HG03175 (cell line): ENCODE measurements at regions not wholly inside any gene's neighbourhood (a gene's known extent, or its start where the extent isn't known, plus 50 kb on each side); places are given as distances from the start of the nearest gene placed in this dataset.
"Not testable (repeated sequence)": the region's sequence is repeated elsewhere in the genome, so short reads cannot be mapped to it uniquely, and the experiment has no call there.

Experiments
- ATAC-seq: cut with Tn5 transposase; IDR thresholded peaks from one replicate; pipeline ENCODE4 v1.9.1; 2021; ENCODE audit warnings: mild to moderate bottlenecking, moderate library complexity; ENCODE audit not compliant: unreplicated experiment

- ATAC-seq = no peak
These were observed 1459.8 kb downstream of the RAPGEF2 start for GRCh38 chr4:160562661-160563060.

DNA sequence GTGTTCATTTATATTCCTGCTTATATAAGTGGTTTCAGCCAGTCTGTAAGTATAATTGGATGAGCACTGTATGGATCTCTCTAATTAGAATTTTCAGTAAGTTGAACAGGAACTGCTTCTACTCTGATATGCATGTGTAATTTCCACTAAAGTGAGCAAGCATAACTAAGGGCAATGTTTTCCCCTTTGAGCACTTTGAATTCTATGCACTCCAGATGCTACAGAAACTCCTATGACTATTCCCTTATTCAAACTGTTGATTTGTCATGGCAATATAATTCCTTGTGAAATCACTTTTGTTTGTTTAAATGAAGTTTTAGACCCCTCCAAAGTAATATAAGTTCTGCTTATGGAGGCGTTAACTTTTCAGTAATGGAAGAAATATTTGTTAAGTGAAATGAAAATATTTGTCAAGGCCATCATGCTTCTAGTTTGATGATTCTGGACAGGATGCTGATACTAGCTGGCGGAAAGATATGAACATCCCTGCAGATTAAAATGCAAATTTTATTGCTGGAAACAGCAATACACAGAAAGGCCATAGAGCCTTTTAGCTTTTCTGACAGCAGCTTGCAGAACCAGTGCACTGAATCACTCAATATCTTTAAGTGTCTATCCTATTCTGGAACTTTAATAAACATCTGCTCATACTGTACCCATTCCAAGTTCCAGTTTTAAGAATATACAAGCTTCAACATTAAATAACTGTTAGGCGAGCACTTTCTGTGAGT is 1460.8 kb downstream of the RAPGEF2 start:
- ATAC-seq = no peak

DNA sequence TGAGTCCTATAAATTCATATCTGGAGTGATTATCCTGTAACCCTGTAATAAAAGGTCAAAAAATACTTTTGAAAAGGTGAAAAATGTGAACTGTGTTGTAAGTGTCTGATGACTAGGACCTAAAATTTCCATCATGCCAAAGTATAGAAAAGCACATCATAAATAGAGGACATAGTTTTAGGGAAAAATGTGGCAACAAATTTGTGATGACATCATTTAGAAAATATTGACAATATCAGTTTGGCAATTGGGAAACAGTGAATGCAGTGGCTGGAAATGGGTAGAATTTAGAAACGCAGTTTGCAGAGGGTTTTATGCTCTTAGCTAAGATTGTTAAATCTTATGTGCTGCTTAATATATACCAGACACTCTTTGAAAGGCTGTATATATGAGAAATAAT is 1464.8 kb downstream of the RAPGEF2 start:
- no peak for ATAC-seq

DNA sequence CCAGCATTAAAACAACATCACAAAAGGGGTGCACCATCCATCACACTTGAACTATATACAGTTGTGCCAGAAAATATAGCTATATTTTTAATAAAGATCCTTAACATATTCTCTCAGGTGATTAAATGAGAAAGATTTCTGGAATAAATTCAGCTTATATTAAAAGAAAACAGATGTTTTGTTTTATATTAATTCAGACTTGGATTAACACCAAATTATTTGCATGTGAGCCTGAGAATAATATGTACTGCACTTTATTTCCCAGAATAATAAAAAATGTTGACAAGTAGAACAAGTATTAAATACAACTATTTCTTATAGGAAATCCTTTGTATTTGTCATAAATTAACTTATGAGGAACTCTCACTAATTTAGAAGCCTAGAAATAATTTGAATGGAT is 1467.4 kb downstream of the RAPGEF2 start:
- ATAC-seq = no peak

DNA sequence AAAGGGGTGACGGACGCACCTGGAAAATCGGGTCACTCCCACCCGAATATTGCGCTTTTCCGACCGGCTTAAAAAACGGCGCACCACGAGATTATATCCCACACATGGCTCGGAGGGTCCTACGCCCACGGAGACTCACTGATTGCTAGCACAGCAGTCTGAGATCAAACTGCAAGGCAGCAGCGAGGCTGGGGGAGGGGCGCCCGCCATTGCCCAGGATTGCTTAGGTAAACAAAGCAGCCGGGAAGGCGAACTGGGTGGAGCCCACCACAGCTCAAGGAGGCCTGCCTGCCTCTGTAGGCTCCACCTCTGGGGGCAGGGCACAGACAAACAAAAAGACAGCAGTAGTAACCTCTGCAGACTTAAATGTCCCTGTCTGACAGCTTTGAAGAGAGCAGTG is 1471.4 kb downstream of the RAPGEF2 start:
- ATAC-seq = not testable (repeated sequence)

DNA sequence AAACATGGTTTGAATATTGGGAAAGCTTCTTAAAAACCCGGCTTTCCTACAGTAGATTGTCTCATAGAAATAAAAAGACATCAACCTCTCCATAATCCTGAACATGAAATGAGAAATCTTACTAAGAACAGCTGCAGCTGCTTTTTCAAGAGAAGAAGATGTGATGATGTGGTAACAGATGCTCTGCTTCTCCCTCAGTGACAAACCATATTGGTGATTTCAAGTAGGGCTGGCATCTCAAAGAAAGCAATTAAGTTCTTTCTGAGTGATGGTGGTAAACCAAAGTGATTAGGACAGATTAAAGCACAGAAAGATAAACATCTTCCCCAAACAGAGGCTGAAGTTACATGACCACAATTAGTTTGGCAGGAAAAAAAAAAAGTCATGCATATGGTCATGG is 1477.7 kb downstream of the RAPGEF2 start:
- no peak for ATAC-seq

DNA sequence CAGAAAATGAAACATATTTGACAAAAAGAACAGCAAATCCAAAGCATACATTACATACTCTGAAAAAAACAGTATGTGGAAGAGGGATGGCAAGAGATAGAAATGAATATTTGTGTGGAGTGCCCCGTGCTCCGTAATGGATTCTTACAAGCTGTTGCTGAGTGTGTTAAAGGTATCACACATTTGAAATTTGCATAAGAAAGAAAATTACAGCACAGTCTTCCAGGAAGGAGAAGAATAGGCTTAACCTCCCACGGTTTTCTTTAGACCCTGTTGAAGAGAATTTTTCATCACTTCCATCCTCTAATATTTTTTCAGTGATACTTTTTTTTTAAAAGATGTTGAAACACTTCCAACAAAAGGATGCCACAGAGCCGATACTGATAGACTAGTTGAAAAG is 1489.4 kb downstream of the RAPGEF2 start:
- no peak for ATAC-seq

- no peak for ATAC-seq
These were observed 1492.8 kb downstream of the RAPGEF2 start for GRCh38 chr4:160595646-160596045.

DNA sequence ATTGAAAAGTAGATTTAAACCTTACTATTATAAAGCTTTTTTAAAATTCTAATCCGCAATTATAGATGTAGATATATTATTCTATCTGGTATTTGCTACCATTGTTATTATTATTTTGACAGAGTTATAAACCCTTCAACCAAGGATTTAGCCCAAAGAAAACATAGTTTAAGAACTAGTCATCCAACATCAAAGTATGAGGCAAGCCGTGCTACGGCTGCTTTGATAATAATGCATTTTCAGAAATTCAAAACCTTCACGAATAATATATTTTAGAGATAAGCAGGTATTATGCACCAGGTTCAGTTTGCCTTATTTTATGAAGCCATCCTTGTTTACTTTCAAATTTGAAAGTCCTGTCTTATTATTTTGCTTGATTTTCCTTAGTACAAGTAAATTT is 1501.7 kb downstream of the RAPGEF2 start:
- no peak for ATAC-seq

DNA sequence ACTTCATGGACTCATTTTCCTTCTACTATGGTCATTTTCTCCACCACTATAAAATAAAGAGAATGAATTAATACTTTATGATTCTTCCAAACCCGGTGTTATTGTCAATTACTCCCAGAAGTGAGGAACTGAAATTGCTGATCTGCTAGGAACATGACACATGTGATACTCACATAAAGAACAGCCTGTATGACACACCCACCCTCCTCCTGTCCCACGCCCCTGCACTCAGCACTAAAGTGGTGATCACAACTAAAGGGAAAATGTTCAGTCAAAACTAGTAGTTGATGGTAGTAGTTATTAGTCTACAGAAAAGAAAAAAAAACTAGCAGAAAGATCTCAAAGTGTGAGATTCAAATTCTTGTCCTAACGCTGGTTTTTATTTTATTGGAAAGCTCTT is 1508.3 kb downstream of the RAPGEF2 start:
- no peak for ATAC-seq

- ATAC-seq = no peak
These were observed 1528.2 kb downstream of the RAPGEF2 start for GRCh38 chr4:160631044-160631443.

- no peak for ATAC-seq
These were observed 1511.0 kb downstream of the FSTL5 start for GRCh38 chr4:160652790-160653189.

DNA sequence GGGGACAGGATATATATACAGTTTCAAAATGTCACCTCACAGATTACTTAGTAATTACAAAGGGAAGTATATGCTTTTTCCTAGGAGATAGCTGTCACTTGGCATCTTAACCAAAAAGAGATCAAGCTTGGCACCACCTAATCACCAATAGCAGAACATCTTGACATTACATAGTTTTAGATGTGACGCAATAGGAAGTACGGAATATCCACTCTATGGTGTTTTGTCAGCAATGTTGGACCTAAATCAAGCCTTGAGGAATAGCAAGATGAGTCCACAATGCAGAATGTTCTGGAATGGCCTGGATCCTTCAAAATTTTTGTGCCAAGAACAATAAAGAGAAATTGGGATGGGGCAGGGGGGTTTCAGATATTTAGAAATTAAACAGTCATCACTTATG is 1488.2 kb downstream of the FSTL5 start:
- no peak for ATAC-seq

- ATAC-seq = no peak
These were observed 1478.1 kb downstream of the FSTL5 start for GRCh38 chr4:160685729-160686128.

DNA sequence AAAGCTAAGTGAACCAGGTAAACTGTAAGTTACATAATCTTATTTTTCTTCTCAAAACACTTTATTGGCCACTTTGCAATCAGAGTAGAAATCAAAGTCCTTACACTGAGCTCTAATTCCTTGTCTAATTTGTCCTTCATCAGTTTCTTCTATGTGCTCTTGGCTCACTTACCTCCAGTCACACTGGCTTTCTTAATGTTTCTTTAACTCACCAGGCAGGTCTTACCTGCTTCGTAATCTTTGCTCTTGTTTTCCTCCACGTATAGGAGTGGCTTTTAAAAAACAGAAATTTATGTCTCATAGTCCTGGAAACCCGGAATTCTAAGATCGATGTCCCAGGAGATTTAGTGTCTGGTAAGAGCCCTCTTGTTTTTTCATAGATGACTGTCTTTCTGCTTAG is 1462.1 kb downstream of the FSTL5 start:
- no peak for ATAC-seq

- no peak for ATAC-seq
These were observed 1454.8 kb downstream of the FSTL5 start for GRCh38 chr4:160709026-160709425.

DNA sequence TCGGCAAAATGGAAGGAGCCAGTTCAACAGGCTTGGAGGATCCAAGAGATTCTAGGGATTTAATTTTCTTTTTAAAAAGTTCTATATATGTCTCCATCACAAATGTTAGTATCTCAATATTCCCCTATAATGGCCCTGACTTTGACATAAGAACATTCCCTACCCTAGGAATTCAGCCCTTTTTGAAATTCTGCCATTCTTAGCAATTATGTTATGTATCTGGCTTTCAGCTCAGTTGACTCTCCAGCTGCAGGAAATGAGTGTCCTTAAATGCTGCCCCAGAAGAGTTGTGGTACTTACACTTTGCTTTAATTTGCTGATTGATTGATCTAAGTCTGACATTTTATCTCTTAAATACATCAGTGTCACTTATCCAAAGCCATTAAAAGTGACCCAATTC is 1454.3 kb downstream of the FSTL5 start:
- ATAC-seq = no peak

DNA sequence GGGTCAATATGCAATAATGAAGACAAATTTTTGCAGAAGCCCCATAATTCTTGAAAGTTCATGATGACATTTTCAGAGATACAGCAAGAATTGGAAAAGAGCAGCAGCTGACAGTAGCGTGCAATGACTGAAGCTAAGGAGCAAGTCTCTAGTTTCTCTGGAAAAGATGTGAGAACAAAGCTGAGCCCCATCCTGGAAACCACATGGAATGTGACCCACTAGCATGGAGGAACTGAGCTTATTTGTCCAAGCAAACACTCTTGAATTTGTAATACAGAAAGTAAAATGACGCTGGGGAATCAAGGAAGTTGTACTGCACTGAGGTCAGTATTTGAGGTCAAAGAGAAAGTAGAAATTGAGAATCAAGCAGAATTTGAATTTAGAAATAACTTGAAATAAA is 1447.2 kb downstream of the FSTL5 start:
- ATAC-seq = no peak

GRCh38 chr4:160717848-160718247 is 1446.0 kb downstream of the FSTL5 start:
- ATAC-seq = no peak

DNA sequence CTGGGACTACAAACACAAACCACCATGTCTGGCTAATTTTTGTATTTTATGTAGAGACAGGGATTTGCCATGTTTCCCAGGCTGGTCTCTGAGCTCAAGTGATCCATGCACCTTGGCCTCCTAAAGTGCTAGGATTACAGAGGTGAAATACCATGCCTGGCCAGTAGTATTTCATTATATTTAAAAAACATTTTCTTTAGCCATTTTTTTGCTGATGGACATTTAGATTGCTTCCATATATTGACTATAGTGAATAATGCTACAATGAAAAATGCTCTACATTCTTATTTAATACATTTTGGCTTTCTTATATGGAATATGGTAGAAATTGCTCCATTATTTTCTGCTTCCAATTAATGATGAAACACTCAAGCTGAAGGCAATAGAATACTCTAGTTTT is 1439.7 kb downstream of the FSTL5 start:
- no peak for ATAC-seq

DNA sequence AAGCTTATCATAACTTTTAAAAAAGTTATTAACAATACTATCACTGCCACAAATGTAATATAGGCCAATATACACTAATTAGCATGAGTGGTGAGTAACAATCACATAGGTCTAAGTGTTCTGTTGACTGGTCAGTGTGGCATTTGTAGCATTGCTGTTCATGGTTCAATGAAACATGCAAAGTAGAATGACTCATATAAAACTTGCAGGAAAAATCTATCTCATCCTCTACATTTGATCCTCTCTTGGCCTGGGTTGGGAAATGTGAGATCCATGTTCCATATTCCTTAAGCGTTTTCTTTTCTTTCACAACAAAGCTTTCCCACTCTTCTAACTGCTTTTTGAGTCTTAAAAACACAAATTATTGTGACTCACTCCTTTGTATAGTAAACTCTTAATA is 1418.7 kb downstream of the FSTL5 start:
- ATAC-seq = no peak

DNA sequence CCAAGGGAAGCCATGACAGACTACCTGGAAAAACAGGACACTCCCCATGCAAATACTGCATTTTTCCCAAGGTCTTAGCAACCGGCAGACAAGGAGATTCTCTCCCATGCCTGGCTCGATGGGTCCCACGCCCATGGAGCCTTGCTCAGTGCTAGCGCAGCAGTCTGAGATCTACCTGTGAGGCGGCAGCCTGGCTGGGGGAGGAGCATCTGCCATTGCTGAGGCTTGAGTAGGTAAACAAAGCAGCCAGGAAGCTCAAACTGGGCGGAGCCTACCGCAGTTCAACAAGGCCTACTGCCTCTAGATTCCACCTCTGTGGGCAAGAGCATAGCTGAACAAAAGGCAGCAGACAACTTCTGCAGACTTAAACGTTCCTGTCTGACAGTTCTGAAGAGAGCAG is 1417.2 kb downstream of the FSTL5 start:
- ATAC-seq = not testable (repeated sequence)

- no peak for ATAC-seq
These were observed 1391.1 kb downstream of the FSTL5 start for GRCh38 chr4:160772668-160773067.
